ENCODE measurements at regions not wholly inside any gene's neighbourhood (a gene's known extent, or its start where the extent isn't known, plus 50 kb on each side); places are given as distances from the start of the nearest gene placed in this dataset.

GRCh38 chr6:132231121-132231884 is 170.0 kb downstream of the MOXD1 start:
- Mint-ChIP-seq H3K27ac (no peak overlapping the region), H3K9me3 (peaks cover 9% of the 10 kb centered on the region), H3K36me3 (no peaks in the 10 kb centered on the region), H3K27me3 (ENCODE audit: low read depth) (peaks cover 3% of the 10 kb centered on the region), H3K4me1 (peaks cover 12% of the 10 kb centered on the region), H3K4me3 (no peak overlapping the region)
- no peak for TF ChIP-seq TP53 (CRISPR knock-in tag; IDR thresholded peaks at IDR 0.05)
- TF ChIP-seq ZNF512 (CRISPR knock-in tag; IDR thresholded peaks at IDR 0.05; ENCODE audit: borderline replicate concordance): no peak
- TF ChIP-seq STAT6 (CRISPR knock-in tag; conservative IDR thresholded peaks at IDR 0.05; ENCODE audit: low read depth): no peak
- no peak for TF ChIP-seq SOX15 (CRISPR knock-in tag; IDR thresholded peaks at IDR 0.05)
- no peak for TF ChIP-seq SMAD3 (CRISPR knock-in tag; IDR thresholded peaks at IDR 0.05; ENCODE audit: borderline replicate concordance)
- CTCF ChIA-PET: interaction anchor here (1.8 kb wide), 1 partner anchor 28 kb away, joined by 4 read pairs; no protein-coding TSS in a partner anchor
- DNase-seq (ENCODE audit: low spot score) (no peak), ATAC-seq (no peak)
- POLR2A ChIA-PET: no interaction called here

GRCh38 chr6:132228894-132229293 is 172.4 kb downstream of the MOXD1 start:
- TF ChIP-seq E2F5 (CRISPR knock-in tag; IDR thresholded peaks at IDR 0.05) (no peak), MXD4 (CRISPR knock-in tag; IDR thresholded peaks at IDR 0.05; ENCODE audit: borderline replicate concordance) (no peak), GTF2I (CRISPR knock-in tag; conservative IDR thresholded peaks at IDR 0.05) (no peak), TCF7 (CRISPR knock-in tag; IDR thresholded peaks at IDR 0.05; ENCODE audit: low read depth) (no peak), ZNF425 (CRISPR knock-in tag; conservative IDR thresholded peaks at IDR 0.05) (no peak), ZNF219 (CRISPR knock-in tag; IDR thresholded peaks at IDR 0.05; ENCODE audit: borderline replicate concordance) (no peak), NR3C1 (CRISPR knock-in tag; conservative IDR thresholded peaks at IDR 0.05; ENCODE audit: low read depth) (no peak), MAX (CRISPR knock-in tag; IDR thresholded peaks at IDR 0.05) (no peak), IRF2 (CRISPR knock-in tag; IDR thresholded peaks at IDR 0.05; ENCODE audit: borderline replicate concordance, low read depth) (no peak), ZNF138 (CRISPR knock-in tag; conservative IDR thresholded peaks at IDR 0.05) (no peak), AR (CRISPR knock-in tag; IDR thresholded peaks at IDR 0.05) (no peak), SP1 (CRISPR knock-in tag; conservative IDR thresholded peaks at IDR 0.05) (no peak), RELA (CRISPR knock-in tag; IDR thresholded peaks at IDR 0.05; ENCODE audit: borderline replicate concordance) (no peak), USF2 (CRISPR knock-in tag; IDR thresholded peaks at IDR 0.05) (no peak), JUN (CRISPR knock-in tag; IDR thresholded peaks at IDR 0.05) (no peak), ZNF121 (CRISPR knock-in tag; IDR thresholded peaks at IDR 0.05) (no peak)
- TF ChIP-seq, protein P1, sequence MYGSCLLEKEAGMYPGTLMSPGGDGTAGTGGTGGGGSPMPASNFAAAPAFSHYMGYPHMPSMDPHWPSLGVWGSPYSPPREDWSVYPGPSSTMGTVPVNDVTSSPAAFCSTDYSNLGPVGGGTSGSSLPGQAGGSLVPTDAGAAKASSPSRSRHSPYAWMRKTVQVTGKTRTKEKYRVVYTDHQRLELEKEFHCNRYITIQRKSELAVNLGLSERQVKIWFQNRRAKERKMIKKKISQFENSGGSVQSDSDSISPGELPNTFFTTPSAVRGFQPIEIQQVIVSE (CRISPR knock-in tag; IDR thresholded peaks at IDR 0.05; ENCODE audit: borderline replicate concordance): no peak
- Mint-ChIP-seq H3K27ac (no peak overlapping the region), H3K4me1 (peaks cover 6% of the 10 kb centered on the region), H3K36me3 (peaks cover 14% of the 10 kb centered on the region), H3K27me3 (ENCODE audit: low read depth) (peaks cover 11% of the 10 kb centered on the region), H3K4me3 (no peak overlapping the region), H3K9me3 (peaks cover 33% of the 10 kb centered on the region)
- POLR2A ChIA-PET: no interaction called here
- no peak for ATAC-seq
- no peak for DNase-seq (ENCODE audit: low spot score)
- CTCF ChIA-PET: interaction anchor here (2.0 kb wide), 1 partner anchor 11 kb away, joined by 6 read pairs; no protein-coding TSS in a partner anchor
